SK-N-SH (cell line): ENCODE measurements at regions not wholly inside any gene's neighbourhood (a gene's known extent, or its start where the extent isn't known, plus 50 kb on each side); places are given as distances from the start of the nearest gene placed in this dataset.
"Not testable (repeated sequence)": the region's sequence is repeated elsewhere in the genome, so short reads cannot be mapped to it uniquely, and the experiment has no call there.

ENCODE experiments used
- ELF1 ChIP-seq: IDR thresholded peaks from 2 replicates; pipeline ENCODE4 v1.4.0; 2012
- GABPA ChIP-seq: IDR thresholded peaks from 2 replicates; pipeline ENCODE4 v1.4.0; 2012; ENCODE audit warnings: low read depth, mild to moderate bottlenecking
- MEF2A ChIP-seq: IDR thresholded peaks from 2 replicates; pipeline ENCODE4 v1.4.0; 2012; ENCODE audit warnings: low read depth, borderline replicate concordance
- NRF1 ChIP-seq: IDR thresholded peaks from 2 replicates; pipeline ENCODE4 v1.6.1; 2012; ENCODE audit warnings: low read depth, mild to moderate bottlenecking, low read length
- POLR2AphosphoS5 ChIP-seq: IDR thresholded peaks from 2 replicates; pipeline ENCODE4 v1.6.1; 2012; ENCODE audit warnings: low read depth, low read length
- RFX5 ChIP-seq: IDR thresholded peaks from 2 replicates; pipeline ENCODE4 v1.6.1; 2012; ENCODE audit warnings: mild to moderate bottlenecking, improper control_type of control experiment, low read length
- TAF1 ChIP-seq: IDR thresholded peaks from 2 replicates; pipeline ENCODE4 v1.6.1; 2012; ENCODE audit warnings: low read depth, mild to moderate bottlenecking, low read length, moderate library complexity, borderline replicate concordance
- TCF12 ChIP-seq: IDR thresholded peaks from 2 replicates; pipeline ENCODE4 v1.4.0; 2012
- TEAD4 ChIP-seq: IDR thresholded peaks from 2 replicates; pipeline ENCODE4 v1.4.0; 2012; ENCODE audit warnings: mild to moderate bottlenecking, borderline replicate concordance; ENCODE audit not compliant: insufficient read depth
- YY1 ChIP-seq: IDR thresholded peaks from 2 replicates; pipeline ENCODE4 v1.4.0; 2012; ENCODE audit warnings: low read depth, mild to moderate bottlenecking
- TF ChIP-seq, protein P1 (sequence below): fragments of 200-600 bp; sonication (generic); IDR thresholded peaks from 2 replicates; pipeline ENCODE4 v1.6.1; 2017; ENCODE audit warnings: antibody characterized with exemption, mild to moderate bottlenecking, moderate library complexity
- TF ChIP-seq, protein P2 (sequence below): IDR thresholded peaks from 2 replicates; pipeline ENCODE4; 2012
- TF ChIP-seq, protein P3 (sequence below): IDR thresholded peaks from 2 replicates; pipeline ENCODE4 v1.6.1; 2012; ENCODE audit warnings: mild to moderate bottlenecking, low read depth, low read length, moderate library complexity

DNA sequence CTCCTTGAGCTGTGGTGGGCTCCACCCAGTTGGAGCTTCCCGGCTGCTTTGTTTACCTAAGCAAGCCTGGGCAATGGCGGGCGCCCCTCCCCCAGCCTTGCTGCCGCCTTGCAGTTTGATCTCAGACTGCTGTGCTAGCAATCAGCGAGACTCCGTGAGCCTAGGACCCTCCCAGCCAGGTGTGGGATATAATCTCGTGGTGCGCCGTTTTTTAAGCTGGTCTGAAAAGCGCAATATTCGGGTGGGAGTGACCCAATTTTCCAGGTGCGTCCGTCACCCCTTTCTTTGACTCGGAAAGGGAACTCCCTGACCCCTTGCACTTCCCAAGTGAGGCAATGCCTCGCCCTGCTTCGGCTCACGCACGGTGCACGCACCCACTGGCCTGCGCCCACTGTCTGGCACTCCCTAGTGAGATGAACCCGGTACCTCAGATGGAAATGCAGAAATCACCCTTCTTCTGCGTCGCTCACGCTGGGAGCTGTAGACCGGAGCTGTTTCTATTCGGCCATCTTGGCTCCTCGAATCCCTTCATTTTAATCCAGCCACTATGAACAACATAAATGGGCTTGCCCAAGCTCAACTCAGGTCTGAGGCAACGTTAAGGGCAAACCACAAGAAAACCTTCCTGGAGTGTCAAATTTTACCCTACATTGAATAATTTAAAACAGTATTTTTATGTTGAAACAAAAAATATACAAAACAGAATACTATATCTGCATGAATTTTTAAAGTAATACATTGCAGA is 112.4 kb upstream of the CCDC150 start:
- TF ChIP-seq TCF12, YY1, POLR2AphosphoS5, ELF1, GABPA, RFX5, NRF1, TEAD4, TAF1, MEF2A: not testable (repeated sequence)
- TF ChIP-seq, protein P1, sequence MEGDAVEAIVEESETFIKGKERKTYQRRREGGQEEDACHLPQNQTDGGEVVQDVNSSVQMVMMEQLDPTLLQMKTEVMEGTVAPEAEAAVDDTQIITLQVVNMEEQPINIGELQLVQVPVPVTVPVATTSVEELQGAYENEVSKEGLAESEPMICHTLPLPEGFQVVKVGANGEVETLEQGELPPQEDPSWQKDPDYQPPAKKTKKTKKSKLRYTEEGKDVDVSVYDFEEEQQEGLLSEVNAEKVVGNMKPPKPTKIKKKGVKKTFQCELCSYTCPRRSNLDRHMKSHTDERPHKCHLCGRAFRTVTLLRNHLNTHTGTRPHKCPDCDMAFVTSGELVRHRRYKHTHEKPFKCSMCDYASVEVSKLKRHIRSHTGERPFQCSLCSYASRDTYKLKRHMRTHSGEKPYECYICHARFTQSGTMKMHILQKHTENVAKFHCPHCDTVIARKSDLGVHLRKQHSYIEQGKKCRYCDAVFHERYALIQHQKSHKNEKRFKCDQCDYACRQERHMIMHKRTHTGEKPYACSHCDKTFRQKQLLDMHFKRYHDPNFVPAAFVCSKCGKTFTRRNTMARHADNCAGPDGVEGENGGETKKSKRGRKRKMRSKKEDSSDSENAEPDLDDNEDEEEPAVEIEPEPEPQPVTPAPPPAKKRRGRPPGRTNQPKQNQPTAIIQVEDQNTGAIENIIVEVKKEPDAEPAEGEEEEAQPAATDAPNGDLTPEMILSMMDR, result not testable (repeated sequence)
- TF ChIP-seq, protein P2, sequence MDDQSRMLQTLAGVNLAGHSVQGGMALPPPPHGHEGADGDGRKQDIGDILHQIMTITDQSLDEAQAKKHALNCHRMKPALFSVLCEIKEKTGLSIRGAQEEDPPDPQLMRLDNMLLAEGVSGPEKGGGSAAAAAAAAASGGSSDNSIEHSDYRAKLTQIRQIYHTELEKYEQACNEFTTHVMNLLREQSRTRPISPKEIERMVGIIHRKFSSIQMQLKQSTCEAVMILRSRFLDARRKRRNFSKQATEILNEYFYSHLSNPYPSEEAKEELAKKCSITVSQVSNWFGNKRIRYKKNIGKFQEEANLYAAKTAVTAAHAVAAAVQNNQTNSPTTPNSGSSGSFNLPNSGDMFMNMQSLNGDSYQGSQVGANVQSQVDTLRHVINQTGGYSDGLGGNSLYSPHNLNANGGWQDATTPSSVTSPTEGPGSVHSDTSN, result not testable (repeated sequence)
- TF ChIP-seq, protein P3, sequence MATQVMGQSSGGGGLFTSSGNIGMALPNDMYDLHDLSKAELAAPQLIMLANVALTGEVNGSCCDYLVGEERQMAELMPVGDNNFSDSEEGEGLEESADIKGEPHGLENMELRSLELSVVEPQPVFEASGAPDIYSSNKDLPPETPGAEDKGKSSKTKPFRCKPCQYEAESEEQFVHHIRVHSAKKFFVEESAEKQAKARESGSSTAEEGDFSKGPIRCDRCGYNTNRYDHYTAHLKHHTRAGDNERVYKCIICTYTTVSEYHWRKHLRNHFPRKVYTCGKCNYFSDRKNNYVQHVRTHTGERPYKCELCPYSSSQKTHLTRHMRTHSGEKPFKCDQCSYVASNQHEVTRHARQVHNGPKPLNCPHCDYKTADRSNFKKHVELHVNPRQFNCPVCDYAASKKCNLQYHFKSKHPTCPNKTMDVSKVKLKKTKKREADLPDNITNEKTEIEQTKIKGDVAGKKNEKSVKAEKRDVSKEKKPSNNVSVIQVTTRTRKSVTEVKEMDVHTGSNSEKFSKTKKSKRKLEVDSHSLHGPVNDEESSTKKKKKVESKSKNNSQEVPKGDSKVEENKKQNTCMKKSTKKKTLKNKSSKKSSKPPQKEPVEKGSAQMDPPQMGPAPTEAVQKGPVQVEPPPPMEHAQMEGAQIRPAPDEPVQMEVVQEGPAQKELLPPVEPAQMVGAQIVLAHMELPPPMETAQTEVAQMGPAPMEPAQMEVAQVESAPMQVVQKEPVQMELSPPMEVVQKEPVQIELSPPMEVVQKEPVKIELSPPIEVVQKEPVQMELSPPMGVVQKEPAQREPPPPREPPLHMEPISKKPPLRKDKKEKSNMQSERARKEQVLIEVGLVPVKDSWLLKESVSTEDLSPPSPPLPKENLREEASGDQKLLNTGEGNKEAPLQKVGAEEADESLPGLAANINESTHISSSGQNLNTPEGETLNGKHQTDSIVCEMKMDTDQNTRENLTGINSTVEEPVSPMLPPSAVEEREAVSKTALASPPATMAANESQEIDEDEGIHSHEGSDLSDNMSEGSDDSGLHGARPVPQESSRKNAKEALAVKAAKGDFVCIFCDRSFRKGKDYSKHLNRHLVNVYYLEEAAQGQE, result not testable (repeated sequence)
